Caco-2 (cell line): ENCODE measurements at regions not wholly inside any gene's neighbourhood (a gene's known extent, or its start where the extent isn't known, plus 50 kb on each side); places are given as distances from the start of the nearest gene placed in this dataset.
A peak's percentile ranks its signal among the peaks of the same experiment; 100 is the strongest.

ENCODE experiments used
- BruUV-seq: library from RNA; stranded (reverse); fragments of 400-500 nt; replicated peaks from 2 replicates; lab custom pipeline; 2021; lab: Mats Ljungman, UMichigan
- CTCF ChIA-PET: fragments of 300-600 bp; sonication (Branson Sonifier 250); formaldehyde crosslinking; loops from one replicate; lab custom pipeline; 2022; ENCODE audit warnings: antibody characterized with exemption; lab: Charles Lee
- POLR2A ChIA-PET: fragments of 300-600 bp; sonication (Branson Sonifier 250); formaldehyde crosslinking; loops from one replicate; lab custom pipeline; 2022; ENCODE audit warnings: antibody characterized with exemption; lab: Charles Lee
- DNase-seq, 2 experiments: peaks; one replicate each; pipeline versions ENCODE4 v3.0.0 to v3.0.0-alpha.2; 2020 to 2022
- H3K27me3 ChIP-seq: replicated peaks from 2 replicates; pipeline ENCODE4 v1.6.0; 2011; ENCODE audit warnings: low read length; ENCODE audit not compliant: control insufficient read depth, insufficient read depth
- H3K36me3 ChIP-seq: 2 replicates; pipeline ENCODE4 v1.5.1; 2011; ENCODE audit warnings: low read length; ENCODE audit not compliant: control insufficient read depth, insufficient read depth
- H3K4me1 ChIP-seq: fragments of 250-450 bp; sonication (Bioruptor Pico); 2 replicates; pipeline ENCODE4 v1.5.1; 2020; ENCODE audit warnings: mild to moderate bottlenecking
- H3K4me3 ChIP-seq: 2 replicates; pipeline ENCODE4 v1.5.1; 2011; ENCODE audit warnings: low read depth, mild to moderate bottlenecking, control low read depth, low read length
- H3K9me3 ChIP-seq: fragments of 250-450 bp; sonication (Bioruptor Pico); 2 replicates; pipeline ENCODE4 v1.5.1; 2020; ENCODE audit warnings: mild to moderate bottlenecking, moderate library complexity
- H3K27ac Mint-ChIP-seq: one replicate; pipeline ENCODE4 v1.8.0; 2022; ENCODE audit warnings: mixed read lengths; ENCODE audit not compliant: unreplicated experiment
- H3K27me3 Mint-ChIP-seq: one replicate; pipeline ENCODE4 v1.8.0; 2022; ENCODE audit warnings: mixed read lengths; ENCODE audit not compliant: insufficient read depth, unreplicated experiment
- H3K36me3 Mint-ChIP-seq: one replicate; pipeline ENCODE4 v1.8.0; 2022; ENCODE audit warnings: mild to moderate bottlenecking, mixed read lengths; ENCODE audit not compliant: insufficient read depth, unreplicated experiment
- H3K4me1 Mint-ChIP-seq: one replicate; pipeline ENCODE4 v1.8.0; 2022; ENCODE audit warnings: low read depth, mixed read lengths; ENCODE audit not compliant: unreplicated experiment
- H3K4me3 Mint-ChIP-seq: one replicate; pipeline ENCODE4 v1.8.0; 2022; ENCODE audit warnings: mild to moderate bottlenecking, moderate library complexity, mixed read lengths; ENCODE audit not compliant: unreplicated experiment
- H3K9me3 Mint-ChIP-seq: one replicate; pipeline ENCODE4 v1.8.0; 2022; ENCODE audit warnings: mixed read lengths; ENCODE audit not compliant: unreplicated experiment
- intact Hi-C: fragments of 100-400 bp; cut with micrococcal nuclease; formaldehyde crosslinking; loops from one replicate; pipeline ENCODE4 v1.10.0; 2022; ENCODE audit not compliant: unreplicated experiment
- TF ChIP-seq, protein P1 (sequence below), 2 experiments: fragments of 200-600 bp in 1 of 2; IDR thresholded peaks; 1 replicate in 1 of 2; 2 replicates in 1 of 2; pipeline versions ENCODE4 v1.5.1 to v1.8.0; 2011 to 2022; ENCODE audit warnings: antibody characterized with exemption in 1 of 2, control low read depth in 1 of 2, inconsistent platforms in 1 of 2, low read depth in 1 of 2, low read length in 1 of 2, mild to moderate bottlenecking in 1 of 2, moderate library complexity in 1 of 2; ENCODE audit not compliant: insufficient read depth in 1 of 2, severe bottlenecking in 1 of 2, unreplicated experiment in 1 of 2

DNA sequence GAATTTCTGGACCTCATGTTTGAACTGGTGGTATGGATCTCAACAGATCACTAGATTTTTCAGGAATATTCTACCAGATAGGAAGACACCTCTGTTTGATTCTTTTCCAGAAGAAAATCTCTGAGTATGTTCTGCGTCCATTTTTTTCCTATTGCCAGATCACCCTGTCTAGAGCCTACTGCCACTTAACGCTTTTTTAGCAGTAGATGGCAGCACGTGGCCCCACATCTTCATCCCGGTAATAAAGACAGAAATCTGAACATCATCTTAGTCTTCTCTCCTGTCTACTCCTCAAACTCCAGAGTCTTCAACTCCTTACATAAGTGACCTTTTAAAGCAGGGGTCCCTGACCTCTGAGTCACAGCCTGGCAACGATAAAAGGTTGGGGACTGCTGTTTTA is 184.7 kb downstream of the TMA16 start:
- DNase-seq = peak in 1 of 2 experiments; percentile 15
- POLR2A ChIA-PET = no interaction called here
- H3K27ac Mint-ChIP-seq = no peak overlapping the region
- H3K36me3 Mint-ChIP-seq = no peaks in the 10 kb centered on the region
- Histone ChIP-seq H3K4me3 (no peak overlapping the region), H3K9me3 (no peaks in the 10 kb centered on the region), H3K27me3 (no peaks in the 10 kb centered on the region), H3K36me3 (no peaks in the 10 kb centered on the region), H3K4me1 (no peaks in the 10 kb centered on the region)
- H3K9me3 Mint-ChIP-seq = no peaks in the 10 kb centered on the region
- no TSS peak for BruUV-seq
- H3K4me3 Mint-ChIP-seq = no peak overlapping the region
- H3K4me1 Mint-ChIP-seq = no peaks in the 10 kb centered on the region
- TF ChIP-seq, protein P1, sequence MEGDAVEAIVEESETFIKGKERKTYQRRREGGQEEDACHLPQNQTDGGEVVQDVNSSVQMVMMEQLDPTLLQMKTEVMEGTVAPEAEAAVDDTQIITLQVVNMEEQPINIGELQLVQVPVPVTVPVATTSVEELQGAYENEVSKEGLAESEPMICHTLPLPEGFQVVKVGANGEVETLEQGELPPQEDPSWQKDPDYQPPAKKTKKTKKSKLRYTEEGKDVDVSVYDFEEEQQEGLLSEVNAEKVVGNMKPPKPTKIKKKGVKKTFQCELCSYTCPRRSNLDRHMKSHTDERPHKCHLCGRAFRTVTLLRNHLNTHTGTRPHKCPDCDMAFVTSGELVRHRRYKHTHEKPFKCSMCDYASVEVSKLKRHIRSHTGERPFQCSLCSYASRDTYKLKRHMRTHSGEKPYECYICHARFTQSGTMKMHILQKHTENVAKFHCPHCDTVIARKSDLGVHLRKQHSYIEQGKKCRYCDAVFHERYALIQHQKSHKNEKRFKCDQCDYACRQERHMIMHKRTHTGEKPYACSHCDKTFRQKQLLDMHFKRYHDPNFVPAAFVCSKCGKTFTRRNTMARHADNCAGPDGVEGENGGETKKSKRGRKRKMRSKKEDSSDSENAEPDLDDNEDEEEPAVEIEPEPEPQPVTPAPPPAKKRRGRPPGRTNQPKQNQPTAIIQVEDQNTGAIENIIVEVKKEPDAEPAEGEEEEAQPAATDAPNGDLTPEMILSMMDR (IDR thresholded peaks at IDR 0.05; ENCODE audit: insufficient read depth in 1 of 2, low read depth in 1 of 2, low read length in 1 of 2, severe bottlenecking in 1 of 2, unreplicated experiment in 1 of 2) = peak; percentile 25 to 52
- intact Hi-C loops = loop anchor here (1.0 kb wide), 2 partner anchors 76 to 333 kb away; no protein-coding TSS in a partner anchor
- no peaks in the 10 kb centered on the region for H3K27me3 Mint-ChIP-seq
- CTCF ChIA-PET = no interaction called here

DNA sequence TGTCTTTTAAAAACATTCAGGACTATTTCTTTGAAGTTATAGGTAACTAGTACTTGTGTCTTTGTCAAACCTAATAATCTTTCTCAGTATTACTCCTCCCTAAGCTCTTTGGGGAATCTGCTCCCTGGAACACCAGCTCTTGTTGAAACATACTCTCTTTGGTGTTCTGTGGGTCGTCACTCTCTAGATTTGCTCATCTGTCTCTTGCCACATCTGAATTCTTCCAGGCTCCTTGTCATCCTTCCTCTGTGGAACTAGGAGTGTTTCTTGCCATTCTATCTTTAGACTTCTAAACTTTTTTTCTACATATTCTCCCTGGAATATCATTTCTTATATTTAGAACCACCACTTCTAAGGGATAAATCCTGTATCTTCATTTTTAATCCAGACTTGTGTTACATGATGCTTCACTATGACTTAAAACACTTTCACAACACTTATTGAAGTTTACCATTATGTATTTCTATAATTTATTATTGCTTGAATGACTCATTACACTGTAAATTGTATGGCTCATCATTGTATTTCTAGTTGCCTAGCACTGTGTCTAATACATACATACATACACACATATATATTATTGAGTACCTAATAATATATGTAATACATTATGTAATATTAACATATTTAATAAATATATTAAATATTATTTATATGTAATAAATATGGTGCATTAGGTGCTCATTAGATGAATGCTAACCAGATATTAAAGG is 186.1 kb downstream of the TMA16 start:
- H3K4me3 ChIP-seq = no peak overlapping the region
- intact Hi-C loops = loop anchor here (1.0 to 2.0 kb wide), 4 partner anchors 124 to 1052 kb away; no protein-coding TSS in a partner anchor
- POLR2A ChIA-PET = no interaction called here

DNA sequence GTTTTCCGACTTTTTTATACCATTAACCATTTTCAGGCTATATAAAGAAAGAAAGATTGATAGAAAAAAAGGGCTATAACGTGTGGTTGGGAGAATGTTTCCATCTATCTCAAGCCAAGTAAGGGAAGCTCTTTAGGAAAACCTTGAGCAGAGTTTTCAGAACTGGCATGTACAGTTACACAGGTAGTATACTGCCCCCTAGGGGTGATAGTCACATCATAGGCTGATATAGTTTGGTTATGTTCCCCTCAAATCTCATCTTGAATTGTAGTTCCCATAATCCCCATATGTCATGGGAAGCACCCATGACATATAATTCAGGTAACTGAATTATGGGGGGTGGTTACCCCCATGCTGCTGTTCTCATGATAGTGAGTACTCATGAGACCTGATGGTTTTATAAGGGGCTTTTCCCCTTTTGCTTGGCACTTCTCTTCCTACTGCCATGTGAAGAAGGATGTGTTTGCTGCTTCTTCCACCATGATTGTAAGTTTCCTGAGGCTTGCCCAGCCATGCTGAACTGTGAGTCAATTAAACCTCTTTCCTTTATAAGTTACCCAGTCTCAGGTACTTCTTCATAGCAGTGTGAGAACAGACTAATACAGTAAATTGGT is 186.8 kb downstream of the TMA16 start:
- TF ChIP-seq, protein P1 (IDR thresholded peaks at IDR 0.05; ENCODE audit: insufficient read depth in 1 of 2, low read depth in 1 of 2, low read length in 1 of 2, severe bottlenecking in 1 of 2, unreplicated experiment in 1 of 2) = peak; percentile 55 to 61
- Mint-ChIP-seq H3K27ac (no peak overlapping the region), H3K9me3 (no peaks in the 10 kb centered on the region), H3K36me3 (no peaks in the 10 kb centered on the region), H3K4me1 (no peaks in the 10 kb centered on the region), H3K27me3 (peaks cover 3% of the 10 kb centered on the region), H3K4me3 (no peak overlapping the region)
- no peaks in the 10 kb centered on the region for H3K4me1 ChIP-seq
- POLR2A ChIA-PET = no interaction called here
- BruUV-seq = no TSS peak
- H3K4me3 ChIP-seq = no peak overlapping the region
- H3K9me3 ChIP-seq = no peaks in the 10 kb centered on the region
- H3K36me3 ChIP-seq = no peaks in the 10 kb centered on the region
- peak in 1 of 2 experiments; percentile 52 for DNase-seq
- intact Hi-C loops = loop anchor here (1.0 to 2.0 kb wide), 4 partner anchors 125 to 1051 kb away; no protein-coding TSS in a partner anchor
- H3K27me3 ChIP-seq = no peaks in the 10 kb centered on the region
- CTCF ChIA-PET = interaction anchor here (1.0 kb wide), 2 partner anchors 125 to 131 kb away, joined by 5 to 10 read pairs; no protein-coding TSS in a partner anchor

More for the DNA sequence above, 186.1 kb downstream of the TMA16 start:
- H3K27me3 ChIP-seq = no peaks in the 10 kb centered on the region
- no TSS peak for BruUV-seq
- no peaks in the 10 kb centered on the region for H3K4me1 ChIP-seq
- Mint-ChIP-seq H3K27me3 (peaks cover 3% of the 10 kb centered on the region), H3K27ac (no peak overlapping the region), H3K4me3 (no peak overlapping the region), H3K36me3 (no peaks in the 10 kb centered on the region), H3K4me1 (no peaks in the 10 kb centered on the region), H3K9me3 (no peaks in the 10 kb centered on the region)
- DNase-seq = no peak
- H3K9me3 ChIP-seq = no peaks in the 10 kb centered on the region
- TF ChIP-seq, protein P1 (IDR thresholded peaks at IDR 0.05; ENCODE audit: insufficient read depth in 1 of 2, low read depth in 1 of 2, low read length in 1 of 2, severe bottlenecking in 1 of 2, unreplicated experiment in 1 of 2) = no peak
- CTCF ChIA-PET = interaction anchor here (1.0 kb wide), 2 partner anchors 125 to 130 kb away, joined by 5 to 10 read pairs; no protein-coding TSS in a partner anchor
- no peaks in the 10 kb centered on the region for H3K36me3 ChIP-seq
